GM18508 (cell line): ENCODE measurements at regions not wholly inside any gene's neighbourhood (a gene's known extent, or its start where the extent isn't known, plus 50 kb on each side); places are given as distances from the start of the nearest gene placed in this dataset.
"Not testable (repeated sequence)": the region's sequence is repeated elsewhere in the genome, so short reads cannot be mapped to it uniquely, and the experiment has no call there.

Source experiments
- ATAC-seq: cut with Tn5 transposase; IDR thresholded peaks from one replicate; pipeline ENCODE4 v1.9.1; 2021; ENCODE audit warnings: moderate number of reproducible peaks; ENCODE audit not compliant: insufficient read depth, unreplicated experiment

DNA sequence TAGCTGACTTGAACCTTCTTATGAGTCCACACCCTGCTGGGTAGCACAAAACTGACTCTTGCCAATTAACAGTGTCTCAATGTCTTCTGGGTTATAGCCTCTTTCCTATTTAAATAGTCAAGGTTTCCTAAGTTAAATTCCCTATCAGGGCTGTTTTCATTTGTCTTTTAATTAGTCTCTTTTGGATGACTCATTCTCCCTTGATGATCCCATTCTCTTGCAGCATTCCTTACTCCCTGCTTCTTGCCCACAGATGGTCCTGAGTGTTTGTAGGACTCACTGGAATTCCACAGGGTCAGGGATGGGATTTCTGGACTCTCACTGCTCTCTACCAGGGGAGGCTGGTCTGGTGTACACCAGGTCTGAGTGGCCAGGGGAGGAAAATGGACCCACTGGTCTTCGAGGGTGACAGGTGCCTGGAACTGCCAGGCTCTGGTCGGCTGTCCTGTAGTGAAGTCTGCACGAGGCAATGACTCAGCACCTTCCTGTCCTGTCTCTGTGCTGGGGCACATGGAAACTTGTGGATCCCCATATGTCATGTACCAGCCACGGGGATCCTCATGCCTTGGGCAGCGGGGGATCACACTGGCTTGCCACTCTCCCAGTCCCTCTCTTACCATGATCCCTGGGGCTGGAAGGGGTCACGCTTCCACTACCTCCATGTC lies 236.5 kb upstream of the PELI2 start:
- no peak for ATAC-seq

DNA sequence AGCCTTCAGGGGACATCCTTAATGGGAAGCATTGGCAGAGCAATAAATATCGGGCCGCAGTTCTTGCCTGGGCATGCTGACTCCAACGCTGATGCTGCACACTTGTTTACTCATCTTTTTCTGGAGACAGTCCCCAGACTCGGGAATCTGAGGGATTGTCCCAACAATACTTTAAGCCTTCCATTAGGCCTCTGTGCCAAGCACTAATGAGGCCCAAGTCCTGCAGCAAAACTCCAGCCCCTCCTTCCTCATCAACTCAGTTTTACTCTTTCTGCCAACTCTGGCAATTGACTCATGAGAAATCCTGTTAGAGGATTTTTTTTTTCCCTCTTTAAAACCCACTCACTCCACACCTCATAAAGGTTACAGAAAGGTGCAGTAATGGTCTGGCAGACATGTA lies 233.4 kb upstream of the PELI2 start:
- no peak for ATAC-seq

DNA sequence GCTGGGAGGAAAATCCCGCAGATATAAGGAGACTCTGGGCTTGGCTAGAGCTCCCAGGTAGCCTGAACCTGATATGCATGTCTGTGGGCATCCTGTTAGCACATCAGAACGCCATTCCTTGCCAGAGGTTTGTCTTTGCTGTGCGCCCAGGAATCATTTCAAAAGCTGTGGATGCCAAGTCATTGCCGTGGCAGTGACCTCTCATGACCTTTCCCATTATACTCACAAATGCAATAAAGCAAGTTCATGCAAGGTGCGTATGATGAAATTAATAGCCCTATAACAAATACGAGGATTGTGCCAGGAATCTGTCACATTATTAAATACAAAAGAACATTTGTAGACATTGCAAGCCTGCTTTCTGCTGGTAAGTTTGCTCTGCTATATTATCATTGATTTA lies 229.1 kb upstream of the PELI2 start:
- no peak for ATAC-seq

DNA sequence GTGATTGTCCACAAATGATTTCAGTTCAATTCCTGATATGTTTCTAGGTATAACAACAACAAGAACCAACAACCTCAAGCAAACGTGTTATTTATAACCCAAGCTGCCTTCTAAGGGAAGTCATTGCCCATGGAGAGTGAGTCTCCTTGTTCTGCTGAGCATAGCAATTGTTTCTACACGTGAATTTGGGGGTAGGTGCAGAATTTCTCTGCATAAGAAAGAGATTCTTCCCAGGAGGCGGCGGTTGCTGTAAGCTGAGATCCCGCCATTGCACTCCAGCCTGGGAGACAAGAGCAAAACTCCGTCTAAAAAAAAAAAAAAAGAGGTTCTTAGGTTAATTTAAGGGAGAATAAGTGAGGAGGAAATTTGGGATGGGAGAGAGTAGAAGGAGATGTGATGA lies 226.5 kb upstream of the PELI2 start:
- no peak for ATAC-seq

DNA sequence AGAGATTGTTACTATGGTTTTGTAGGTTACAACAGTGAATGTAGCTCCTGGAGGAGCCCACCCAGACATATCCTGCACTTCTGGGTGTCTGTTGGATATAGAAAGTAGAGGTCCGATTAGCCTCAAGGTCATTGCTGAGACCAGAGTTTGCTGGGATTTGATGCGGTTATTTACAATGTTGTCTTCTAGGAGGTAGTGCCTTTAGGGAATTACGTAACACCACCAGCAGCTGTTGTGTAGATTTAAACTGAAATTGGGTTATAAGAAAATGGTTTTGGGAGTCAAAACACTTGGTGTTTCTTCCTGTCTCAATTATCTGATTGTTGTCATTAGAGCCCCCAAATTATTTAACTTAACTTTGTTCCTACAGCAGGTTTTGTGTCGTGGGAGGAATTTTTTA lies 225.3 kb upstream of the PELI2 start:
- no peak for ATAC-seq

DNA sequence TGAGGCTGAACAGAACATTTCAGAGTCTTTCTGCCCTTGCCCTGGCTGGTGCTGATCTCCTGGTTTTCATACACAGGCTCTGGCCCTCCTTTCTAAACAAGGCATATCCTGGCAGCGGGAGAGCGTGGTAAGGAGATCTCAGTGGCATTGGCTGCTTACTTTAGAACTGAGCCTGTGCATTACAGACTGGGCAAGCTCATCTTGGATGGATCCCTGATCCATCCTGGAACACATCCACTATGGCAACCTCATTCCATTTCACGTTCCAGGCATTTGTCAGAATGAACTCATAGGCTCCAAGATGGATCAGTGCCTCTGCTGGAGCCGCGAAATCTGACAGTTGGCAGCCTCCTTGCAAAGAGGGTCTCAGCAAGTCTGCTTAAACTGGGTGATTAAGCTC lies 224.5 kb upstream of the PELI2 start:
- ATAC-seq, result no peak

DNA sequence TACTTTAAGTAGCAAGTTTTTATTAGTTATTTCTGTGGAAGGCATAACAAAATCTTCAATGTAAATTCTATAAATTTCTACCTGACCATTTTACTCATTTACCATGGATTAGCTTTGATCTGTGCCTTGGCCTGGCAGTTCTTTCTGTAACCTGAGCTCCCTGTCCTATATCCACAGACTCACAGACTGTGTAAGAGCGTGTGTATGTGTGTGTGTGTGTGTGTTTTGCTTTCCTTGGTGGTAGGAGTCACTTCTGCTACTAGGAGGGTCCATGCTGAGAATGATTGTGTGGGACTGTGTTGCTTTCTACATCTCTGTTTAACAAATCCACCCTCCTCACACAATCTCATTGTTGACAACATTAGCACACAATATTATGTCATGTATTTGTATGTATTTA lies 221.2 kb upstream of the PELI2 start:
- no peak for ATAC-seq

DNA sequence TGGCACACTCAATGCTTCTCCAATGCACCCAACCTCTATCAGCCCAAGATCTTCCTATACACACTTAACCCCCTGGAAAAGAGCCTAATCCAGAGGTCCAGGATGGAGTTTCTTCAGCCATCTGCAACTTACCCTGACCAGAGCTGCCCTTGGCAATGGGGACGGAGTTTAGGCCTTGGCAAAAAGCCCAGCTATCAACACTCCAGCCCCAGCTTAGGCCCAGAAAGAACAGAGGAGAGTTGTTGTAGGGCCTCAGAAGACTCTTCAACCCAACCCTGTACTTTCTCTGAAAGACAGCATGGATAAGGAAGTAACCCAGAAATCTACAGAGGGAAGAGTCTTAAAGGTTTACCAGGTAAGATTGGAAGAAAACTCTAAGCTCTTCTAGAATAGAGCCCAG lies 219.3 kb upstream of the PELI2 start:
- no peak for ATAC-seq

DNA sequence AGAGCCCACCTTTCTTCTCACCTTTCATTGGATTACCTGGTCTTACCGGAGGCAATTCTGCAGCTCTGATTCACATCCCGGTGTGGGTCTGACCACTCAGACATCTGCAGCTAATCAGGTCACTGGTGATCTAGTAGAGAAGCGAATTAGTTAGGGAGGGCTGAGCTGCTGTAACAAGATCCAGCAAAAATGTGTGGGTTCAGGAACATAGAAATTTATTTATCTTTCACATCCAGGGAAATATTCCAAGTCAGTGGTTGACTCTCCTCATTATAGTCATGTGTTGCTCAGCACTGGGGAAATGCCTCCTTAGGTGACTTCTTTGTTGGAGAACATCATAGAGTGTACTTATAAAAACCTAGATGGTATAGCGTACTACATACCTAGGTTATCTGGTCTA lies 218.7 kb upstream of the PELI2 start:
- no peak for ATAC-seq

DNA sequence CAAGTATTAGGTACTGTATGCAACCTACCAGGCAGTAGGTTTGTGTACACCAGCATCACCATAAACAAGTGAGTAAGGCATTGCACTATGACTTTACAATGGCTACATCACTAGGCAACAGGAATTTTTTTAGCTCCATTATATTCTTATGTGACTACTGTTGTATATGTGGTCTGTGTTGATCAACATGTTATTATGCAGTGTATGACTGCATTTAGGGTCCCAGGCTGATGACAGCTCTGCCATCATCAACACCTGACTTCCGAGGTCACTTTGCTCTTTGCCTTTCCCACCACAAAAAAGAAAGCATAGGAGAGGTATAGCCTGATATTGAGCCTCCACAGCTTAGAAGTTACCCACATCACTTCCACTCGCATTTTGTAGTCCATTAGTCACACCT lies 217.5 kb upstream of the PELI2 start:
- no peak for ATAC-seq

DNA sequence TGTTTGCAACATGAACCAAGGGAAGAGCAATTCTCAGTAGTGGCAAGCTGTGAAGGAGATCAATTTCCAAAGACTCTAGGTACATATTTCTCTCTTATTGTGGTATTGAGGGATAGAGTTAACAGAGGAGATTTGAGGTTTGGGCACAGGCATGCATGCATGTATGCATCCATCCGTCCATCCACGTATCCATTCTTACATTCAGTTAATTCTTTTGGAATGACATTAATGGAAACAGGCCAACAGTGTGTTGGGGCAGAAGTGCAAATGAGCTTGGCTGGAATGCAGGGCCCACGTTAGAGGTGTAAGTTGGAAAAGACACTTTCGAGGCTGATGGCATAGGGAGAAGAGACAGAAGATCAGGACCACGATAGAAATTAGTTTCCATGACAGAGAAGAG lies 216.9 kb upstream of the PELI2 start:
- no peak for ATAC-seq

DNA sequence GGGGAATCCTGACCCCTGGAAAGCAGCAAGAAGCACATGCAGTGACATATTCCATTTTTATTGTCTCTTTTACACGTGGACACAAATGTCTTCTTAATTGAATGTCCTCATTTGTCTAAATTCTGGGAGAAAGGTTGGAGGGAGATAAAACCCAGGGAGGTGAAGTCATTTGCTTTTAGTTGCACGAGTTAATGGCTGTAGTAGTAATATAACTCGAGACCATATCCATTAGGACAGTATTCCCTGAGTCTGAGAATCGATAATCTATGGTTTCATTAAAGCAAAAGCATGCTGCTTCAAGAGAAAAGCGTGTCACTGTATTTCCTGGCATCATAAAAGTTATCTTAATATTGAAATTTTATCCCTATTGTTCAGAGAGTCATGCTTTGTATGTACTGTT lies 216.0 kb upstream of the PELI2 start:
- no peak for ATAC-seq

DNA sequence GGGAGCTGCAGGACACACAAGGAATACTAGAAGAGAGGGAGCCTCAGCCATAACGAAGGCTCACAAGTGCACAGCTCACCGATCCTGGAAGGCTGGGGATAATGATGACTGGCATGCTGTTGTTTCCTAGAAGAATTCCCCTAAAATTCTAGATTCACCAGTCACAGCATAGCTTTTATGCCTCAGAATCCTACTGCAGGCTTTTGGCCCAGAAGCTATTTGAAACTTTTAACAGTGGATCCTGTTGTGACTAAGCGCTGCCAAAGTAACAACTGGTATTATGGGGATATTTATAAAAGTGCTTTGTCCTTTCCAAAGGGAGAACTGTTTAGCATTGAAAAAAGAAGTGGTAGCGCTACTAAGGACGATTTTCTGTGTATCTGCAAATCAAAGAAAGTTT lies 214.1 kb upstream of the PELI2 start:
- no peak for ATAC-seq

DNA sequence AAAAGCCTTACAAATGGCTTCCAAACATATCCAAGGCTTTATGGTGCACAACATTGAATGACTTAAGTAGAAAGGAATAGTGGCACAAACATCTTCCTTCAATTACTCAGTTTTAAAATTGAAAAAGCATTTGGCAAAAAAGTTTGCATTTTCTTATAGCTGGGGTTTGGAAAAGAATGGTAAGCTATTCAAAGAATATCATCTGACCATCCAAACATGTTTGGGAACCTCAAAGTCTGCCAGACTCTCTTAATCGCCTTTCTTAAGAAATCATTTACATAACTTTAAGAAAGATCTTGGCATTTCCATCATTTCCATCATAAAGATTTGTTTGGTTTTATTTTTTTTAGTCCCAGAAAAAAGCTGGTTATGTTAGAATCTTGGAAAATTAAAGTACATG lies 210.1 kb upstream of the PELI2 start:
- ATAC-seq, result no peak

DNA sequence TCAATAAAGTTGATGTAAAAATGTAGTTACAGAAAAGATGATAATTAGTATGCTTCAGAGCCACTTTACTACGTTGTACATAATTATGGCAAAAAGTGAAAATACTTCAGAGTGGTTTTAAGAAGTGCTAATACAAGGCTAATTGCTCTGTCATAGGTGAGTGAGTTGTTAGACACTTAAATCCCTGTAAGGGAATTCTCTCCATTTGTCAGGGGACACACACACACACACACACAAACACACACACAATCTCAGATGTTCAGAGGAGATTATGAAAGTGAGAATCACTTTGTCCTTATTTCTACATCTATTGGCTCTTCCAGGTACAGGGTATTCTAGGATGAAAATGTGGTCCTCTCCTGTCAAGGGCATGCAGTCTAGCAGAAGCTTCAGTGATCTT lies 208.3 kb upstream of the PELI2 start:
- no peak for ATAC-seq

DNA sequence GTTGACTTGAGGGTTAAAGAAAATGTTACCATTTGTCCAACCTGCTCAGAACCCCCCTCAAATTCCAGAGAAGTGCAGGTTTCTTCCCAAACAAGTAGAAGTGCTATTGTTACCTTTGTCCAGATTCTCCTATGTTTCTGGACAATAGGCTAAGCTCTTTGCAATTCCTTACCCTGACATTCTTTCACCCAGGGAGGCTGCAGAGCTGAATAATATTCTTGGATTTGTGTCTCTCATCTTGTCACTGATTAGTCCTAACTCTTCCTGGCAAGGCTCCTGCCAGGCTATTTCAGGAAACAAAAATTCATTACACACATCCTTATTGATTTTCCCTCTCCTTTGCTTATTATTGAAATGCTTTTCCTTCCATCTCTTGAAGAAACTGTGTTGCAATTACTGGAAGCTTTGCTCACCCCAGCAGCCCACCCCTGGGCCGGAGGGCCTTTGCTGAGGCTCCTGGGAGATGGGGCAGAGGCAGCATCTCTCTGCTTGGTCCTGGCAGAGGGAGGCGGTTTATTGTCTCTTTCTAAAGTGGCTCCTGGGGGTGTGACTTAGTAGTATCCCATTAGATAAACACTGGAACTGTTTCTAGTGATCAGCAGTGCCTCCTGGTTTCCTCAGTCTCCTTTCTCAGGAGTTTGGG lies 207.5 kb upstream of the PELI2 start:
- no peak for ATAC-seq

DNA sequence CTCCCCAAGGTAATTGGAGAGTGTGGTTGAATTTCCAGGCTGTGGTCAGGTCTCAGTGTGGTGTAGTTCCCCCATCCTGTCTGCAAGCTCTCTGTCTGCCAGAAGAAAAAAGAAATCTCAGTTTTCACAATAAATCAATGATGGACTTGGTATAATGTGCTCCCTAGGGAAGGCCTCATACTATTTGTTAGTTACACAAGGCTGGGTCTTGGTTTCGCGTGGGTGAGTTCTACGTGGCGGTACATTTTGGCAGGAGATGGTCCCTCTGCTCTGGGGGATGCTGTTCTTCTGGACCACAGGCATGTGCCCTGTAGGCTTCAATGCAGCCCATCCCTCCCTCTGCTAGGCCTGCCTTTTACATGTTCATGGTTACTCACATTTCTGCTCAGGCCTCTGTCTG lies 206.4 kb upstream of the PELI2 start:
- ATAC-seq, result no peak

DNA sequence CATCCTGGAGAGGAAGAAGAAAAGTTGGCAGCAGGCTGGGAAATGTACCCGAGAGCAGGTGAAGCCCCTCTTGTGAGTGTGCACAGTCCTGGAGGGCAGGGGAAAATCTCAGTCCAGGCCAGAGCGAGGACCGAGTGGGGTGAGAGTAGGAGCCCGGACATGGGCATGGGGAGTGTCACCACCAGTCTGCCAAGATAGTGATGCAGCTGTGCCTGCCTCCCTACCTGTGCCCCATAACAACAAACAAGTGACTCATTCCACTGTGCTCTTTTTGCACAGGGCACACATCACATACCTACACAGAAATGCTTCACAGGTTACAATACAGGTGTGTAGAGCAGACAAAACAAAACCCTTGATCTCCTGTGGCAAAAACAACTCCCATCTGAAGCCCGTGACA lies 205.9 kb upstream of the PELI2 start:
- no peak for ATAC-seq

DNA sequence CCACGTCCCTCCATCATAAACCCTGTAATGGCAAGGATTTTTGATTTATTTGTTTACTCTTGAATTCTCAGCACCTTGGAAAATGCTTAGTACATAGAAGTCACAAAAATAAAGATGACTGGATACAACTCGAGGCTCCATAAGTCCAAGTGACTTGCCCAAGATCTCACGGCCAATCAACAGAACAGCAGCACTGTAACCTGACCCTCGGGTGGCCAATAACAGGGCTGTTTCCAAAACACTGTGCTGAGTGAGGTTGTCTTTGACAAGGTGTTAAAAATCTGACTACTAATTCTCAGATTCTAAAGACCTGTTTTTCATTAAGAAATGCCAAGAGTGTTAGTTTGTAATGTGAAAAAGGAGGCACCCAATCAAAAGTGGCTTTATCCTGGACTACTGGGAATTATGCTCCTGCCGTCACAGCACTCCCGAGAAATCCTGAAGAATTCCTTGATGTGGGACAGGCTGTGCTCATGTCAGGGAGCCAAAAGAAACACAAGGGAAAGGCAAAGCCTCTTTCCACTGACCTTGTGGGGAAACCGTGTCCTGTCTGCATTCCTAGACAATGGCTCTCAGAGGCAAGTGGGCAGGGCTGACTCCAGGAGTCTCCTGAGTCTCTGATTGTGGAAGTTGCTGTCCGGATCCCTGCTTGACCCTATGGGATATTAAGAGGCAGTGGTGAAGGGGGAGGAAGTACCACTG lies 204.7 kb upstream of the PELI2 start:
- ATAC-seq, result no peak

DNA sequence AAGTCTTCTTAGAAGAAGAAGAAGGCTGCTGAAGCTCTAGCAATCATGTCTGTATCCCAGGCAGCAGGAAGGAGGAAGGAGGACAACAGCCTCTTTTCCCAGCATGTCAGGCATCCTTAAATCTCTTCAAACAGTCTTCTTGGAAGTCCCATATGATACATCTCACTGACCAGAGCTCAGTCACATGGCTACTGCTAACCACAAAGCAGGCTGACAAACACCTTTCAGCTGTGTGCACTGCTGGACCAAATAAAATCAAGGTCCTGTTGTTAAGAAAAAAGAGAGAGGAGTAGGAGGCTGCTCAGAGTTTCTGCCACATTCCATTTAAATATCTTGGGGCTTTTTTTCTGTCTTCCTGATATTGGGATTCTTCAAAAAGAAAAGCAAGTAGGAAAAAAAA lies 203.4 kb upstream of the PELI2 start:
- no peak for ATAC-seq

DNA sequence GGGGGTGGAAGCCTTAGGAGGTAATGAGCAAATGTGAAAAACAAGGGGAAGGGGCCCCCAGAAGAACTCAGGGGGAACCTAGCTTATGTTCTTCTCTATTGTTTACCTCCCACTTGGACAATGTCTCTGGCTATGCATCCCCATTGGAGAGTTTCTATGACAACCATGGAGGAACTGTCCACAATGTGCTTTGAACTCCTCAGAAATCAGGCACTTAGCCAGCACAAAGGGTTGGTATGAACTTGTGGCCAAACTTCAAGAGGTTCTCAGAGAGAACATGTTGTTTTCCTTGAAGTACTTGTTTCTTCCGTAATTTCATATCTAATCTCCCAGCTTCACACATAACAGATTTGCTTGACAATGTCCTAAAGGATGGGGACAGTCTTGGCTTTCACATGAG lies 202.8 kb upstream of the PELI2 start:
- no peak for ATAC-seq

DNA sequence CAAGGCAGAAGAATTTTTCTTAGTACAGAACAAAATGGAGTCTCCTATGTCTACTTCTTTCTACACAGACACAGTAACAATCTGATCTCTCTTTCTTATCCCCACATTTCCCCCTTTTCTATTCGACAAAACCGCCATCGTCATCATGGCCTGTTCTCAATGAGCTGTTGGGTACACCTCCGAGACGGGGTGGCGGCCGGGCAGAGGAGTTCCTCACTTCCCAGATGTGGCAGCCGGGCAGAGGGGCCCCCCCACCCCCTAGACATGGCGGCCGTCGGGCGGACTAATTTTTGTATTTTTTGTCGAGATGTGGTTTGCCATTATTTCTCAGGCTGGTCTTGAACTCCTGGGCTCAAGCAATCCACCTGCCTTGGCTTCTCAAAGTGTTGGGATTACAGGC lies 198.4 kb upstream of the PELI2 start:
- not testable (repeated sequence) for ATAC-seq
